C4-2B (cell line): ENCODE measurements at regions not wholly inside any gene's neighbourhood (a gene's known extent, or its start where the extent isn't known, plus 50 kb on each side); places are given as distances from the start of the nearest gene placed in this dataset.

Source experiments
- ZFX ChIP-seq: fragments of 450-650 bp; IDR thresholded peaks from 2 replicates; pipeline ENCODE4 v1.6.1; 2017
- TF ChIP-seq, protein P1 (sequence below): fragments of 450-650 bp; conservative IDR thresholded peaks from 2 replicates; pipeline ENCODE4 v1.5.1; 2017; ENCODE audit warnings: mild to moderate bottlenecking

DNA sequence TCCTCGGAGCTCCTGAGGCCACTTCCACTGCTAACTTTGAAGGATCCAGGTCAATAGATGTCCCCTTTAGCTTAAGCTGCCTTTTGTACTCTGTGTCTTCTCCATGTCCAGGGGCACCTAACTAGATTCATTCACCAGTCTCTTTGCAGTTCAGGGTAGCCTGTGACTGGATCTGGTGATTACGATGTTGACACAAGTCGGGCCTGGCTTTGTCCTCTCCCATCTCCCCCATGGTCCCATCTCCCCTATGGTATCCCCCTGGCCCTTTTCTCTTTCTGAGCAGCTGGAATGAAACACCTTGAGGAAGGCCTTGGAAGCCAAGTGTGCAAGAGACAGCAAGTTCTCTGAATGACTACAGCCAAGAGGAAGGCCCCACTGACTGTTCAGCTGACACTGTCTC is 417.9 kb upstream of the SMIM21 start:
- TF ChIP-seq, protein P1, sequence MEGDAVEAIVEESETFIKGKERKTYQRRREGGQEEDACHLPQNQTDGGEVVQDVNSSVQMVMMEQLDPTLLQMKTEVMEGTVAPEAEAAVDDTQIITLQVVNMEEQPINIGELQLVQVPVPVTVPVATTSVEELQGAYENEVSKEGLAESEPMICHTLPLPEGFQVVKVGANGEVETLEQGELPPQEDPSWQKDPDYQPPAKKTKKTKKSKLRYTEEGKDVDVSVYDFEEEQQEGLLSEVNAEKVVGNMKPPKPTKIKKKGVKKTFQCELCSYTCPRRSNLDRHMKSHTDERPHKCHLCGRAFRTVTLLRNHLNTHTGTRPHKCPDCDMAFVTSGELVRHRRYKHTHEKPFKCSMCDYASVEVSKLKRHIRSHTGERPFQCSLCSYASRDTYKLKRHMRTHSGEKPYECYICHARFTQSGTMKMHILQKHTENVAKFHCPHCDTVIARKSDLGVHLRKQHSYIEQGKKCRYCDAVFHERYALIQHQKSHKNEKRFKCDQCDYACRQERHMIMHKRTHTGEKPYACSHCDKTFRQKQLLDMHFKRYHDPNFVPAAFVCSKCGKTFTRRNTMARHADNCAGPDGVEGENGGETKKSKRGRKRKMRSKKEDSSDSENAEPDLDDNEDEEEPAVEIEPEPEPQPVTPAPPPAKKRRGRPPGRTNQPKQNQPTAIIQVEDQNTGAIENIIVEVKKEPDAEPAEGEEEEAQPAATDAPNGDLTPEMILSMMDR, result no peak
- no peak for TF ChIP-seq ZFX
